ENCODE measurements at regions not wholly inside any gene's neighbourhood (a gene's known extent, or its start where the extent isn't known, plus 50 kb on each side); places are given as distances from the start of the nearest gene placed in this dataset.

DNA sequence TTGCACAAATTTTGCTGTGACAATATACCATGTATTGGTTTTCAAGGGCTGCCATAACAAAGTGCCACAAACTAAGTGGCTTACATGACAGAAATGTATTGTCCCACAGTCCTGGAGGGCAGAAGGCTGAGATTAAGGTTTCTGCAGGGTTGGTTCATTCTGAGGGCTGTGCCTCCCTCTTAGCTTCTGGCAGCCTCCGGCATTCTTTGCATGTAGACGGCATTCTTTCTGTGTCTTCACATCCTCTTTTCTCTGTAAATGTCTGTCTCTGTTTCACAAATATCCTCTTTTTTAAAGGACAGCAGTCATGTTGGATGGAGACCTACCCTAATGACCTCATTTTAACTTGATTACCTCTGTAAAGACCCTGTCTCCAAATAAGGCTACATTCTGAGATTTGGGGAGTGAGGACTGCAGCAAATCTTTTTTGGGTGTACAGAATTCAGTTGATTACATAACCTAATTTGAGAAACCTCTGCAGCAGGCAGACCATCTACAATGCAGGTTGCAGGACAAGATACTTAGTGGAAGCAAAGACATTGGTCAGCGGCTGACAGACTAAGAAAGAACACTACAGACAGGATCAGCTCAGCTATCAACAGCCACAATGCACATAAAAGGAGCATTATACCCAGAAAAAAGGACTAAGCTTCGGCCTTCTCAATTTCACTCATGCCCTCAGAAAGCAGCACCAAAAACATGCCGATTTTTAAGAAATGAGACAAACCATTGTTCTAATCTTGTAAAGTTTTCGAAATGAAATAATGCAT is 84.6 kb upstream of the FAM3C start:
- TF ChIP-seq, protein P1, sequence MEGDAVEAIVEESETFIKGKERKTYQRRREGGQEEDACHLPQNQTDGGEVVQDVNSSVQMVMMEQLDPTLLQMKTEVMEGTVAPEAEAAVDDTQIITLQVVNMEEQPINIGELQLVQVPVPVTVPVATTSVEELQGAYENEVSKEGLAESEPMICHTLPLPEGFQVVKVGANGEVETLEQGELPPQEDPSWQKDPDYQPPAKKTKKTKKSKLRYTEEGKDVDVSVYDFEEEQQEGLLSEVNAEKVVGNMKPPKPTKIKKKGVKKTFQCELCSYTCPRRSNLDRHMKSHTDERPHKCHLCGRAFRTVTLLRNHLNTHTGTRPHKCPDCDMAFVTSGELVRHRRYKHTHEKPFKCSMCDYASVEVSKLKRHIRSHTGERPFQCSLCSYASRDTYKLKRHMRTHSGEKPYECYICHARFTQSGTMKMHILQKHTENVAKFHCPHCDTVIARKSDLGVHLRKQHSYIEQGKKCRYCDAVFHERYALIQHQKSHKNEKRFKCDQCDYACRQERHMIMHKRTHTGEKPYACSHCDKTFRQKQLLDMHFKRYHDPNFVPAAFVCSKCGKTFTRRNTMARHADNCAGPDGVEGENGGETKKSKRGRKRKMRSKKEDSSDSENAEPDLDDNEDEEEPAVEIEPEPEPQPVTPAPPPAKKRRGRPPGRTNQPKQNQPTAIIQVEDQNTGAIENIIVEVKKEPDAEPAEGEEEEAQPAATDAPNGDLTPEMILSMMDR (IDR thresholded peaks at IDR 0.05) = no peak
- TF ChIP-seq POLR2A (IDR thresholded peaks at IDR 0.05; ENCODE audit: low read depth) = no peak
- TF ChIP-seq EP300 (IDR thresholded peaks at IDR 0.05) = no peak

Measured in esophagus muscularis mucosa (tissue), 4 donors.